GM19452 (cell line): ENCODE measurements at regions not wholly inside any gene's neighbourhood (a gene's known extent, or its start where the extent isn't known, plus 50 kb on each side); places are given as distances from the start of the nearest gene placed in this dataset.
"Not testable (repeated sequence)": the region's sequence is repeated elsewhere in the genome, so short reads cannot be mapped to it uniquely, and the experiment has no call there.

Source experiments
- ATAC-seq: cut with Tn5 transposase; IDR thresholded peaks from one replicate; pipeline ENCODE4 v1.9.1; 2021; ENCODE audit not compliant: unreplicated experiment

GRCh38 chrX:102784550-102784949, 64.0 kb downstream of the GPRASP3 start:
- no peak for ATAC-seq

GRCh38 chrX:102787283-102787682, 66.7 kb downstream of the GPRASP3 start:
- no peak for ATAC-seq

GRCh38 chrX:102808336-102808735, 87.8 kb downstream of the GPRASP3 start:
- ATAC-seq = no peak

GRCh38 chrX:102818269-102818668, 97.7 kb downstream of the GPRASP3 start:
- ATAC-seq = not testable (repeated sequence)

- ATAC-seq = no peak
Observed at GRCh38 chrX:102832661-102833060, 104.4 kb upstream of the RAB40AL start.

GRCh38 chrX:102833136-102833535, 103.9 kb upstream of the RAB40AL start:
- no peak for ATAC-seq

GRCh38 chrX:102835504-102836146, 101.4 kb upstream of the RAB40AL start:
- no peak for ATAC-seq

GRCh38 chrX:102837847-102838246, 99.2 kb upstream of the RAB40AL start:
- no peak for ATAC-seq

GRCh38 chrX:102840871-102841705, 96.0 kb upstream of the RAB40AL start:
- no peak for ATAC-seq

GRCh38 chrX:102841706-102842003, 95.4 kb upstream of the RAB40AL start:
- ATAC-seq = no peak

- no peak for ATAC-seq
Observed at GRCh38 chrX:102845020-102845419, 92.1 kb upstream of the RAB40AL start.

- no peak for ATAC-seq
Observed at GRCh38 chrX:102846544-102847236, 90.4 kb upstream of the RAB40AL start.

GRCh38 chrX:102847362-102847761, 89.7 kb upstream of the RAB40AL start:
- no peak for ATAC-seq

- no peak for ATAC-seq
Observed at GRCh38 chrX:102849396-102849795, 87.7 kb upstream of the RAB40AL start.

- ATAC-seq = not testable (repeated sequence)
Observed at GRCh38 chrX:102858826-102859549, 78.1 kb upstream of the RAB40AL start.

GRCh38 chrX:102859550-102859871, 77.6 kb upstream of the RAB40AL start:
- ATAC-seq = no peak

GRCh38 chrX:102860235-102860634, 76.8 kb upstream of the RAB40AL start:
- no peak for ATAC-seq

- ATAC-seq = peak; percentile 91
Observed at GRCh38 chrX:102863735-102864134, 73.3 kb upstream of the RAB40AL start.

GRCh38 chrX:102866981-102867656, 70.0 kb upstream of the RAB40AL start:
- no peak for ATAC-seq

- no peak for ATAC-seq
Observed at GRCh38 chrX:102883491-102883890, 53.6 kb upstream of the RAB40AL start.
